ENCODE measurements at regions not wholly inside any gene's neighbourhood (a gene's known extent, or its start where the extent isn't known, plus 50 kb on each side); places are given as distances from the start of the nearest gene placed in this dataset.
"Not testable (repeated sequence)": the region's sequence is repeated elsewhere in the genome, so short reads cannot be mapped to it uniquely, and the experiment has no call there.

DNA sequence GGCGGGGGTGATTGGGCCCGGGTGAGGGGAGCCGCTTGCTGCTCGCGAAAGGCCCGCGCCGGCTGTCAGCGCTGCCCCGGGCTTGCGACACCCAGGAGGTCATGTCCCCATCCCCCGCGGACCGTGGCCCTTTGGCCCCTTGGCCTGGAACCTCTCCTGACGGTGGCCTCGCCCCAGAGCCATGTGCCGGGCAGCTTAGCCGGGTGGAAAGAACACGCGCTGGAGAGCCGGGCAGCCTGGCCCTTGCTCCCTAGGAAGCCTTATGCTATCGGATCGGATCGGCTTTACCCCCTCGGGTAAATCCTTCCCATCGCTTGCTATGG, 55.4 kb upstream of the PLGLB1 start:
- TF ChIP-seq, protein P1, sequence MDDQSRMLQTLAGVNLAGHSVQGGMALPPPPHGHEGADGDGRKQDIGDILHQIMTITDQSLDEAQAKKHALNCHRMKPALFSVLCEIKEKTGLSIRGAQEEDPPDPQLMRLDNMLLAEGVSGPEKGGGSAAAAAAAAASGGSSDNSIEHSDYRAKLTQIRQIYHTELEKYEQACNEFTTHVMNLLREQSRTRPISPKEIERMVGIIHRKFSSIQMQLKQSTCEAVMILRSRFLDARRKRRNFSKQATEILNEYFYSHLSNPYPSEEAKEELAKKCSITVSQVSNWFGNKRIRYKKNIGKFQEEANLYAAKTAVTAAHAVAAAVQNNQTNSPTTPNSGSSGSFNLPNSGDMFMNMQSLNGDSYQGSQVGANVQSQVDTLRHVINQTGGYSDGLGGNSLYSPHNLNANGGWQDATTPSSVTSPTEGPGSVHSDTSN (CRISPR knock-in tag; IDR thresholded peaks at IDR 0.05), result not testable (repeated sequence)
- TF ChIP-seq KLF9 (tag by site-specific recombination; IDR thresholded peaks at IDR 0.05; ENCODE audit: low read depth); ZBTB7A (tag by site-specific recombination; IDR thresholded peaks at IDR 0.05; ENCODE audit: low read depth); ZNF501 (tag by site-specific recombination; IDR thresholded peaks at IDR 0.05); ZNF274 (IDR thresholded peaks at IDR 0.05; ENCODE audit: low read length); ZNF274 (tag by site-specific recombination; IDR thresholded peaks at IDR 0.05; ENCODE audit: borderline replicate concordance); ZNF747 (tag by site-specific recombination; IDR thresholded peaks at IDR 0.05); ZNF10 (tag by site-specific recombination; IDR thresholded peaks at IDR 0.05); ZNF114 (tag by site-specific recombination; IDR thresholded peaks at IDR 0.05); SALL2 (tag by site-specific recombination; IDR thresholded peaks at IDR 0.05; ENCODE audit: borderline replicate concordance); ZEB2 (tag by site-specific recombination; IDR thresholded peaks at IDR 0.05): not testable (repeated sequence)
- TF ChIP-seq, protein P2, sequence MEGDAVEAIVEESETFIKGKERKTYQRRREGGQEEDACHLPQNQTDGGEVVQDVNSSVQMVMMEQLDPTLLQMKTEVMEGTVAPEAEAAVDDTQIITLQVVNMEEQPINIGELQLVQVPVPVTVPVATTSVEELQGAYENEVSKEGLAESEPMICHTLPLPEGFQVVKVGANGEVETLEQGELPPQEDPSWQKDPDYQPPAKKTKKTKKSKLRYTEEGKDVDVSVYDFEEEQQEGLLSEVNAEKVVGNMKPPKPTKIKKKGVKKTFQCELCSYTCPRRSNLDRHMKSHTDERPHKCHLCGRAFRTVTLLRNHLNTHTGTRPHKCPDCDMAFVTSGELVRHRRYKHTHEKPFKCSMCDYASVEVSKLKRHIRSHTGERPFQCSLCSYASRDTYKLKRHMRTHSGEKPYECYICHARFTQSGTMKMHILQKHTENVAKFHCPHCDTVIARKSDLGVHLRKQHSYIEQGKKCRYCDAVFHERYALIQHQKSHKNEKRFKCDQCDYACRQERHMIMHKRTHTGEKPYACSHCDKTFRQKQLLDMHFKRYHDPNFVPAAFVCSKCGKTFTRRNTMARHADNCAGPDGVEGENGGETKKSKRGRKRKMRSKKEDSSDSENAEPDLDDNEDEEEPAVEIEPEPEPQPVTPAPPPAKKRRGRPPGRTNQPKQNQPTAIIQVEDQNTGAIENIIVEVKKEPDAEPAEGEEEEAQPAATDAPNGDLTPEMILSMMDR (tag by site-specific recombination; IDR thresholded peaks at IDR 0.05), result not testable (repeated sequence)
- TF ChIP-seq, protein P3, sequence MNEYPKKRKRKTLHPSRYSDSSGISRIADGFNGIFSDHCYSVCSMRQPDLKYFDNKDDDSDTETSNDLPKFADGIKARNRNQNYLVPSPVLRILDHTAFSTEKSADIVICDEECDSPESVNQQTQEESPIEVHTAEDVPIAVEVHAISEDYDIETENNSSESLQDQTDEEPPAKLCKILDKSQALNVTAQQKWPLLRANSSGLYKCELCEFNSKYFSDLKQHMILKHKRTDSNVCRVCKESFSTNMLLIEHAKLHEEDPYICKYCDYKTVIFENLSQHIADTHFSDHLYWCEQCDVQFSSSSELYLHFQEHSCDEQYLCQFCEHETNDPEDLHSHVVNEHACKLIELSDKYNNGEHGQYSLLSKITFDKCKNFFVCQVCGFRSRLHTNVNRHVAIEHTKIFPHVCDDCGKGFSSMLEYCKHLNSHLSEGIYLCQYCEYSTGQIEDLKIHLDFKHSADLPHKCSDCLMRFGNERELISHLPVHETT (tag by site-specific recombination; IDR thresholded peaks at IDR 0.05), result not testable (repeated sequence)
